GM12878 (cell line): ENCODE measurements at regions not wholly inside any gene's neighbourhood (a gene's known extent, or its start where the extent isn't known, plus 50 kb on each side); places are given as distances from the start of the nearest gene placed in this dataset.

Source experiments
- ATAC-seq: fragments of 200-7000 bp; cut with Tn5 transposase; 3 replicates; pipeline ENCODE4 v1.9.1; 2020; ENCODE audit warnings: mild to moderate bottlenecking, moderate library complexity
- BruUV-seq: library from RNA; stranded (reverse); fragments of 400-500 nt; replicated peaks from 2 replicates; lab custom pipeline; 2021; lab: Mats Ljungman, UMichigan
- CTCF ChIA-PET: fragments of 300-600 bp; sonication (Branson Sonifier 250); formaldehyde crosslinking; extraction: SDS; loops from one replicate; lab custom pipeline; 2021; ENCODE audit warnings: inconsistent platforms; lab: Yijun Ruan, JAX
- POLR2A ChIA-PET: fragments of 350-600 bp; formaldehyde crosslinking; extraction: SDS; loops from one replicate; lab custom pipeline; 2021; ENCODE audit warnings: inconsistent platforms; lab: Charles Lee
- RAD21 ChIA-PET: fragments of 300-600 bp; sonication (Branson Sonifier 250); formaldehyde crosslinking; loops from one replicate; lab custom pipeline; 2023; ENCODE audit warnings: antibody characterized with exemption; ENCODE audit not compliant: unreplicated experiment; lab: Charles Lee
- SMC1A ChIA-PET: fragments of 300-600 bp; sonication (Branson Sonifier 250); formaldehyde crosslinking; loops from one replicate; lab custom pipeline; 2023; ENCODE audit not compliant: unreplicated experiment, uncharacterized antibody; lab: Charles Lee
- DNase-seq: peaks from one replicate; pipeline ENCODE4 v3.0.0-alpha.2; 2011; ENCODE audit warnings: low read depth, low spot score
- FAIRE-seq: peaks from 3 replicates; lab custom pipeline; 2011; peaks lifted over from hg19 to GRCh38; lab: Jason Lieb, UNC
- H2AFZ ChIP-seq: 2 replicates; pipeline ENCODE4 v1.6.0; 2011; ENCODE audit warnings: low read depth, low read length, control low read depth; ENCODE audit not compliant: control insufficient read depth
- H3K27ac ChIP-seq: 2 replicates; pipeline ENCODE4 v1.5.1; 2011; ENCODE audit warnings: control low read depth; ENCODE audit not compliant: control insufficient read depth, insufficient read depth
- H3K27me3 ChIP-seq, 2 experiments: replicated peaks in 1 of 2; 2 replicates each; pipeline versions ENCODE4 v1.6.0 to v1.6.1; 2011; ENCODE audit warnings: low read length in 1 of 2; ENCODE audit not compliant: control insufficient read depth in 2 of 2, insufficient read depth in 2 of 2
- H3K36me3 ChIP-seq, 2 experiments: 2 replicates each; pipeline ENCODE4 v1.5.1; 2011; ENCODE audit warnings: low read length in 1 of 2; ENCODE audit not compliant: control insufficient read depth in 2 of 2, insufficient read depth in 2 of 2
- H3K4me1 ChIP-seq: 2 replicates; pipeline ENCODE4 v1.6.1; 2011; ENCODE audit warnings: mild to moderate bottlenecking, low read length, moderate library complexity, mixed read lengths; ENCODE audit not compliant: control insufficient read depth, insufficient read depth
- H3K4me2 ChIP-seq: 2 replicates; pipeline ENCODE4 v1.6.0; 2011; ENCODE audit warnings: control low read depth; ENCODE audit not compliant: control insufficient read depth, insufficient read depth
- H3K4me3 ChIP-seq: fragments of 200-600 bp; sonication (generic); 2 replicates; pipeline ENCODE4 v1.5.1; 2016
- H3K79me2 ChIP-seq: 2 replicates; pipeline ENCODE4 v1.6.0; 2011; ENCODE audit warnings: low read length; ENCODE audit not compliant: control insufficient read depth, insufficient read depth
- H3K9ac ChIP-seq: 2 replicates; pipeline ENCODE4 v1.8.0; 2011; ENCODE audit warnings: low read length, control low read depth, mixed read lengths; ENCODE audit not compliant: control insufficient read depth, insufficient read depth
- H3K9me3 ChIP-seq: replicated peaks from 3 replicates; pipeline ENCODE4 v1.5.1; 2011; ENCODE audit warnings: mild to moderate bottlenecking, low read length; ENCODE audit not compliant: control insufficient read depth, insufficient read depth
- H4K20me1 ChIP-seq: 2 replicates; pipeline ENCODE4 v1.6.0; 2011; ENCODE audit not compliant: control insufficient read depth, insufficient read depth
- ATF7 ChIP-seq: fragments of 450-650 bp; IDR thresholded peaks from 2 replicates; pipeline ENCODE4 v1.6.1; 2016; ENCODE audit warnings: low read depth, mild to moderate bottlenecking
- BACH1 ChIP-seq: fragments of 450-650 bp; IDR thresholded peaks from 2 replicates; pipeline ENCODE4 v1.6.1; 2017; ENCODE audit warnings: mild to moderate bottlenecking, borderline replicate concordance
- E2F8 ChIP-seq: fragments of 450-650 bp; IDR thresholded peaks from 2 replicates; pipeline ENCODE4 v1.6.1; 2018; ENCODE audit warnings: mild to moderate bottlenecking, low read depth, moderate library complexity; ENCODE audit not compliant: partially characterized antibody
- EED ChIP-seq: sonication (generic); IDR thresholded peaks from 2 replicates; pipeline ENCODE4 v1.6.1; 2016; ENCODE audit warnings: antibody characterized with exemption, low read depth
- GABPA ChIP-seq: IDR thresholded peaks from 2 replicates; pipeline ENCODE4 v1.6.1; 2014; ENCODE audit warnings: antibody characterized with exemption, low read depth, mild to moderate bottlenecking, inconsistent platforms
- HDGF ChIP-seq: fragments of 450-650 bp; IDR thresholded peaks from 2 replicates; pipeline ENCODE4 v1.6.1; 2016; ENCODE audit warnings: antibody characterized with exemption
- MEF2A ChIP-seq: IDR thresholded peaks from 2 replicates; pipeline ENCODE4 v1.6.1; 2011; ENCODE audit warnings: low read depth, mild to moderate bottlenecking, low read length, moderate library complexity; ENCODE audit not compliant: insufficient read depth
- RAD51 ChIP-seq: fragments of 450-650 bp; IDR thresholded peaks from 2 replicates; pipeline ENCODE4 v1.6.1; 2016; ENCODE audit warnings: moderate library complexity, mild to moderate bottlenecking, inconsistent platforms
- RFX5 ChIP-seq: IDR thresholded peaks from 2 replicates; pipeline ENCODE4 v1.6.1; 2011; ENCODE audit warnings: low read depth, low read length, improper control_type of control experiment
- SREBF2 ChIP-seq: IDR thresholded peaks from 2 replicates; pipeline ENCODE4 v1.6.1; 2012; ENCODE audit warnings: mild to moderate bottlenecking, low read length
- ZNF207 ChIP-seq: fragments of 450-650 bp; IDR thresholded peaks from 2 replicates; pipeline ENCODE4 v1.6.1; 2014; ENCODE audit warnings: antibody characterized with exemption, mild to moderate bottlenecking, borderline replicate concordance
- ZNF592 ChIP-seq: fragments of 450-650 bp; IDR thresholded peaks from 2 replicates; pipeline ENCODE4 v1.6.1; 2017; ENCODE audit warnings: mild to moderate bottlenecking, moderate library complexity
- WGBS: methylation state at CpG from one replicate; pipeline ENCODE4 v1.1.6; 2016; ENCODE audit warnings: low lambda C conversion rate; ENCODE audit not compliant: insufficient replicate concordance, insufficient coverage; ENCODE audit errors: missing lambda C conversion rate; 5-methylcytosine and 5-hydroxymethylcytosine counted together
- in situ Hi-C: fragments of 300-500 bp; cut with MboI; formaldehyde crosslinking; loops from 9 replicates; pipeline ENCODE4 v1.14.3; 2018; ENCODE audit warnings: mixed read lengths
- intact Hi-C: fragments of 100-400 bp; cut with micrococcal nuclease; formaldehyde crosslinking; loops from one replicate; pipeline ENCODE4 v1.14.2; 2022; ENCODE audit not compliant: unreplicated experiment
- TF ChIP-seq, protein P1 (sequence below): IDR thresholded peaks from 2 replicates; pipeline ENCODE4 v1.6.1; 2012; ENCODE audit warnings: mild to moderate bottlenecking, low read depth, low read length

- in situ Hi-C loops = no loop called here
- intact Hi-C loops = no loop called here
- Histone ChIP-seq H3K4me2 (no peak overlapping the region), H3K27ac (no peak overlapping the region), H2AFZ (no peak overlapping the region), H4K20me1 (no peaks in the 10 kb centered on the region), H3K4me3 (no peak overlapping the region), H3K4me1 (no peaks in the 10 kb centered on the region), H3K9me3 (no peaks in the 10 kb centered on the region), H3K79me2 (no peaks in the 10 kb centered on the region), H3K36me3 (no peaks in the 10 kb centered on the region), H3K27me3 (no peaks in the 10 kb centered on the region), H3K9ac (no peak overlapping the region)
- POLR2A ChIA-PET = no interaction called here
- ATAC-seq = no peak
- CTCF ChIA-PET = no interaction called here
- no peak for DNase-seq
- no TSS peak for BruUV-seq
- SMC1A ChIA-PET = no interaction called here
- RAD21 ChIA-PET = interaction anchor here (0.5 kb wide), 1 partner anchor 277 kb away, joined by 3 read pairs; no protein-coding TSS in a partner anchor
- WGBS = 30% methylated on average over 5 of the region's 5 CpGs
- no peak for FAIRE-seq
- TF ChIP-seq, protein P1, sequence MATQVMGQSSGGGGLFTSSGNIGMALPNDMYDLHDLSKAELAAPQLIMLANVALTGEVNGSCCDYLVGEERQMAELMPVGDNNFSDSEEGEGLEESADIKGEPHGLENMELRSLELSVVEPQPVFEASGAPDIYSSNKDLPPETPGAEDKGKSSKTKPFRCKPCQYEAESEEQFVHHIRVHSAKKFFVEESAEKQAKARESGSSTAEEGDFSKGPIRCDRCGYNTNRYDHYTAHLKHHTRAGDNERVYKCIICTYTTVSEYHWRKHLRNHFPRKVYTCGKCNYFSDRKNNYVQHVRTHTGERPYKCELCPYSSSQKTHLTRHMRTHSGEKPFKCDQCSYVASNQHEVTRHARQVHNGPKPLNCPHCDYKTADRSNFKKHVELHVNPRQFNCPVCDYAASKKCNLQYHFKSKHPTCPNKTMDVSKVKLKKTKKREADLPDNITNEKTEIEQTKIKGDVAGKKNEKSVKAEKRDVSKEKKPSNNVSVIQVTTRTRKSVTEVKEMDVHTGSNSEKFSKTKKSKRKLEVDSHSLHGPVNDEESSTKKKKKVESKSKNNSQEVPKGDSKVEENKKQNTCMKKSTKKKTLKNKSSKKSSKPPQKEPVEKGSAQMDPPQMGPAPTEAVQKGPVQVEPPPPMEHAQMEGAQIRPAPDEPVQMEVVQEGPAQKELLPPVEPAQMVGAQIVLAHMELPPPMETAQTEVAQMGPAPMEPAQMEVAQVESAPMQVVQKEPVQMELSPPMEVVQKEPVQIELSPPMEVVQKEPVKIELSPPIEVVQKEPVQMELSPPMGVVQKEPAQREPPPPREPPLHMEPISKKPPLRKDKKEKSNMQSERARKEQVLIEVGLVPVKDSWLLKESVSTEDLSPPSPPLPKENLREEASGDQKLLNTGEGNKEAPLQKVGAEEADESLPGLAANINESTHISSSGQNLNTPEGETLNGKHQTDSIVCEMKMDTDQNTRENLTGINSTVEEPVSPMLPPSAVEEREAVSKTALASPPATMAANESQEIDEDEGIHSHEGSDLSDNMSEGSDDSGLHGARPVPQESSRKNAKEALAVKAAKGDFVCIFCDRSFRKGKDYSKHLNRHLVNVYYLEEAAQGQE = no peak
- no peak for TF ChIP-seq RFX5
- TF ChIP-seq ATF7 = no peak
- TF ChIP-seq EED = no peak
- TF ChIP-seq GABPA = no peak
- no peak for TF ChIP-seq ZNF592
- no peak for TF ChIP-seq SREBF2
- TF ChIP-seq HDGF = no peak
- TF ChIP-seq MEF2A = no peak
- TF ChIP-seq ZNF207 = no peak
- TF ChIP-seq RAD51 = no peak
- no peak for TF ChIP-seq E2F8
- TF ChIP-seq BACH1 = no peak
- TF ChIP-seq, all 136 proteins: peak for 0
Observed at GRCh38 chr2:235212501-235213158, 260.8 kb downstream of the SH3BP4 start.
